ENCODE measurements at regions not wholly inside any gene's neighbourhood (a gene's known extent, or its start where the extent isn't known, plus 50 kb on each side); places are given as distances from the start of the nearest gene placed in this dataset.

- DNase-seq, result no peak
Observed at GRCh38 chrX:150127216-150127615, 188.9 kb upstream of the EOLA2 start.

- no peak for DNase-seq
Observed at GRCh38 chrX:150143721-150144440, 205.6 kb upstream of the EOLA2 start.

- peak in 1 of 2 experiments; percentile 9 for DNase-seq
Observed at GRCh38 chrX:150146271-150146896, 208.1 kb upstream of the EOLA2 start.

- no peak for DNase-seq
Observed at GRCh38 chrX:150148749-150149672, 210.7 kb upstream of the EOLA2 start.

- no peak for DNase-seq
Observed at GRCh38 chrX:150150076-150150779, 211.9 kb upstream of the EOLA2 start.

DNA sequence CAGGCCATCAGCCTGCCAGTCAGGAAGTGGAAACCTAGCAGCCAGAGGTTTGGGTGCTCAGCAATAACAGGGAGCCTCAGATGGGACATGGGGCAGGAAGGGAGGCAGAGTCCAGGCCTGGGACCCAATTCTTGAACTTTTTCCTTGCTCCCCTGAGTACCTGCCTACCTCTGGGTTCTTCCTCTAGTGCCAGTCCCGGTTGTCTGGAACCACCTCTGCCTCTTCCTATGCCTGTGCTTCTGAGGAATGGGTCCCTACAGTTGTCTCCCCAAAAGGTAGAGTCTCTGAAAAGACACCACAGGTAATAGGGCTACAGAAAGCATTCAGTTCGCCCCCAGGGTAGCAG lies 212.4 kb upstream of the MAMLD1 start:
- DNase-seq, result no peak

- DNase-seq, result no peak
Observed at GRCh38 chrX:150152036-150152435, 211.1 kb upstream of the MAMLD1 start.

GRCh38 chrX:150152546-150152945 lies 210.6 kb upstream of the MAMLD1 start:
- DNase-seq, result no peak

GRCh38 chrX:150155436-150156035 lies 207.6 kb upstream of the MAMLD1 start:
- no peak for DNase-seq

GRCh38 chrX:150156615-150157014 lies 206.5 kb upstream of the MAMLD1 start:
- DNase-seq, result no peak

- no peak for DNase-seq
Observed at GRCh38 chrX:150157291-150157690, 205.8 kb upstream of the MAMLD1 start.

DNA sequence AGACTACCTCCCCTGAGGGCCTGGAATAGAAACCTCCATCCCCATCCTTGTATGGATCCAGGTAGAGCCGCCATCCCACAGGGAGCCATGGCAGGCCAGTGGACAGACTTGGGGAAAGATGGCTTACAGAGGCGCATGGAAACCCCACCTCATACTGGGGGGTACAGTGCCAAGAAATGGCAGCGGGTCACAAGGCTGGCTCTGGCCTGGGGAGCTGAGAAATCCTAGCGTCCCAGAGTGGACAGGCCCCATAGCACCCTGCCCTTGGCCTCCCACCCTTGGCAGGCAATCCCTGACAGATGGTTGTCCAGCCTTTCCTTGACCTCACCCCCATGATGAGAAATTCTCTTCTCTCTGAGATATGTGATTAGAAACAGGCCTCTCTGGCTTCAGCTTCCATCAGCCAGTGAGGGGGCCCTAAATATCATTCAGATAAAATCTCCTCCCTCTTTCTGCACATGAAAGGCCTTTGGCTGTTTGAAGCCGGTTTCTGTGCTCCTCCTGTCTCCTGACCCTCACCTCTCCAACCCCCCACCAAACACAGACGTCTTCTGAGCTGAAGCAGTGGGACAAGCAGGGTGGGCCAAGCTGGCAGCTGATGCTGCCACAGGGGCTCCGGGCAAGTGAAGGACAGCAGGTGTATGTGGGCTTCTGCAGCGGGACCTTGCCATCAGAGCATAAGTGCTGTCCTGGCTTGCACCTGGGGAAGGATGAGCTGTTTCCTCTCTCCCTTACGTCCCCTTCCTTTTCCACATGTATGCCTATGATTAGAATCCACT lies 204.4 kb upstream of the MAMLD1 start:
- no peak for DNase-seq

DNA sequence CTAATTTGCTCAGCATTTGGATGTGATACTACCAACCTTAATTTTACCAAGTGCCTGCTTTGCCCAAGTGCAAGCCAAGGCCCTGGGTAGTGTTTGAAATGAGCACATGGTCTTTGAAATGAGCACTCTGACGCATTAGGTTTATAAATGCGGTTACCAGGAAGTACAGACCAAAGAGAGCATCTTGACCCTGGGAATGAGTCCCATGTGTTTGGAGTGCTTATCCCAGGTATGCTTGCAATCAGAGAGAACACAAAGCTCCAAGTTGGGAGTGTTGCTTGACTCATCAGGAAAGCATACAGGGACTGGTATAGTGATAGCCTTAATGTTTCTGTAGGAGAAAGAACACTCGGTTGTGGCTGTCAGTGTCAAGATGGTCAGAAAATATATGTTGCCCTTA lies 203.6 kb upstream of the MAMLD1 start:
- no peak for DNase-seq

- DNase-seq, result no peak
Observed at GRCh38 chrX:150160656-150161055, 202.5 kb upstream of the MAMLD1 start.

GRCh38 chrX:150161193-150161592 lies 201.9 kb upstream of the MAMLD1 start:
- DNase-seq, result no peak

- no peak for DNase-seq
Observed at GRCh38 chrX:150162141-150162540, 201.0 kb upstream of the MAMLD1 start.

- no peak for DNase-seq
Observed at GRCh38 chrX:150163221-150163930, 199.7 kb upstream of the MAMLD1 start.

DNA sequence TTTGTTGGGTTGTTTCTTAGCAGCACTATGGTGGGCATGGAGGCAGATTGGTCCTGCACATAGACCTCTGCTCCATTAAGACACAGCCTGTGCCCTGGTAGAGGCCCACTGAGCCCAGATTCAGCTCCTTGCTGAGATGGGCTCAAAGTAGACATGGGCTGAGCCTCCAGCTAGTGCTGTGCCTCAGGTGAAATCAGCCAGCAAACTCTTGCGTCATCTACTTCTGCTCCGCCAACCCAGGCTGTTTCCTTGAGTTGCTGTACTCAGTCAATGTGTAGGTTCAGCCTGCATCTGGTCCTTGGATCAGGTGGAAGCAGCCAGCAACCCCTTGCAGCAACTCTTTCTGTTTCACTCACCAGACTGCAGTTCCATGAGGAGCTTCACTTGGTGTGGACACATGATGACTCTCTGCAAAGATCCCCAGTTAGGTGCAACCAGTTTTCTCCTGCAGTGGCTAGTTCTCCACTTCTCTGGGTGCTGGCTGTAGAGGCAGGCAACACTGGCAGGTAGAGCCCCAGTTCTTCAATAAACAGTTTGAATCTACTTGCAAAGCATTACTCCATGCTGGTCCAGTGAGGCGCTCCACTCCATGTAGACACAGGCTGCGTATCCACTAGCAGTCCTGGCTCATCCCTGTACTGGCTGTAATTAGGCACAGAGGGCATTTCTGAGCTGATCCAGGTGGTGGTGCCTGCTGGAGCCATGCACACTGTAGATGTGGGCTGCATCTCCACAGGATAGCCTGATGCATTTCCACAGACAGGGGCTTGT lies 199.0 kb upstream of the MAMLD1 start:
- DNase-seq, result no peak

DNA sequence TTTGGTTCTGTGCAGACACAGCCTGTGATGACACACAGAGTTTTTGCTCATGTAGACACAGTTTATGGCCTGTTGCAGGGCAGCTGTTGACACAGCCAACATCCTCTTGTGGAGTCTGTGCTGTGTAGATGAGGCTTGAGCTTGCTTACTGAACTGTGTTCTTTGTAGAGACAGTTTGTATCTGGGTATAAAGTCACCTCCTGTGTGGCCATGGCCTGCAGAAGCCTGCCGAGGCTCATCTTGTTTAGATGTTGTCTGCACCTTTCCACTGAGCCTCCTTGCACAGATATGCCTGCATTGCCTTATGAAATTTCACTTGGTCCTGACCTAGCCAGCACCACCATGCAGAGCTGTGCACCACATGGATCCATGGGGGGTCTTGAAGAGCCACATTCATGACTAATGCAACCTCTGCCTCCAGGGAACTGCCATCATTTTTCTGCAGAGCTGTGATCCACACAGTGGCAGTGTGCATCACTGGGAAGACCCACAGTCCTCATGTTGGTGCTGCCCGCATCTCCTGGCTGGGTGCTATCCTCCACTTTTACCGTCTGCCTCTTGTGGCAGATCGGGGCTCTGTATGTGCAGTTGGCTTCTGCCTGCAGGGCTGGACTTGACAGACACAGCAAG lies 198.0 kb upstream of the MAMLD1 start:
- DNase-seq, result no peak
